Erythroblast (primary cell): ENCODE measurements at regions not wholly inside any gene's neighbourhood (a gene's known extent, or its start where the extent isn't known, plus 50 kb on each side); places are given as distances from the start of the nearest gene placed in this dataset.
"Not testable (repeated sequence)": the region's sequence is repeated elsewhere in the genome, so short reads cannot be mapped to it uniquely, and the experiment has no call there.

ENCODE experiments used
- GATA1 ChIP-seq: IDR thresholded peaks from 2 replicates; pipeline ENCODE4 v1.6.1; 2011; ENCODE audit warnings: low read depth, mild to moderate bottlenecking, control low read depth, low read length, moderate library complexity
- POLR2A ChIP-seq: IDR thresholded peaks from 2 replicates; pipeline ENCODE4 v1.6.1; 2011; ENCODE audit warnings: mild to moderate bottlenecking, low read length

DNA sequence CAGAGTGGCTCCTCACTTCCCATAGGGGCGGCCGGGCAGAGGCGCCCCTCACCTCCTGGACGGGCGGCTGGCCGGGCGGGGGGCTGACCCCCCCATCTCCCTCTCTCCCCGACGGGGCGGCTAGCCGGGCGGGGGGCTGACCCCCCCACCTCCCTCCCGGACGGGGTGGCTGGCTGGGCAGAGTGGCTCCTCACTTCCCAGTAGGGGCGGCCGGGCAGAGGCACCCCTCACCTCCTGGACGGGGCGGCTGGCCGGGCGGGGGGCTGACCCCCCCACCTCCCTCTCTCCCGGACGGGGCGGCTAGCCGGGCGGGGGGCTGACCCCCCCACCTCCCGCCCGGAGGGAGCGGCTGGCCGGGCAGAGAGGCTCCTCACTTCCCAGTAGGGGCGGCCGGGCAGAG, 203.4 kb downstream of the SOX4 start:
- TF ChIP-seq POLR2A, GATA1: not testable (repeated sequence)
